HL-60 (cell line): ENCODE measurements at regions not wholly inside any gene's neighbourhood (a gene's known extent, or its start where the extent isn't known, plus 50 kb on each side); places are given as distances from the start of the nearest gene placed in this dataset.

Experiments used
- DNase-seq, 2 experiments: peaks; one replicate each; pipeline ENCODE4 v3.0.0-alpha.2; 2010 to 2020; ENCODE audit warnings: low read depth in 1 of 2, low spot score in 1 of 2
- H3K27ac ChIP-seq: fragments of 250-450 bp; sonication (Bioruptor Pico); replicated peaks from 2 replicates; pipeline ENCODE4 v1.5.1; 2020; ENCODE audit warnings: mild to moderate bottlenecking, moderate library complexity
- H3K27me3 ChIP-seq: fragments of 250-450 bp; sonication (Bioruptor Pico); 2 replicates; pipeline ENCODE4 v1.5.1; 2021; ENCODE audit warnings: mild to moderate bottlenecking, moderate library complexity; ENCODE audit not compliant: insufficient read depth, poor library complexity, severe bottlenecking
- H3K4me3 ChIP-seq: replicated peaks from 2 replicates; pipeline ENCODE4 v1.5.1; 2011; ENCODE audit warnings: mild to moderate bottlenecking, control low read depth, low read length; ENCODE audit not compliant: insufficient read depth
- GABPA ChIP-seq: IDR thresholded peaks from 2 replicates; pipeline ENCODE4 v1.6.1; 2012; ENCODE audit warnings: low read depth
- POLR2AphosphoS5 ChIP-seq: IDR thresholded peaks from 2 replicates; pipeline ENCODE4 v1.6.1; 2012; ENCODE audit warnings: low read depth
- SPI1 ChIP-seq: IDR thresholded peaks from 2 replicates; pipeline ENCODE4 v1.6.1; 2012; ENCODE audit warnings: low read depth, mild to moderate bottlenecking, borderline replicate concordance
- TF ChIP-seq, protein P1 (sequence below): IDR thresholded peaks from one replicate; pipeline ENCODE4 v1.5.1; 2011; ENCODE audit warnings: low read length, control low read depth, inconsistent platforms; ENCODE audit not compliant: insufficient read depth
- TF ChIP-seq, protein P2 (sequence below): IDR thresholded peaks from 2 replicates; pipeline ENCODE4 v1.6.1; 2012; ENCODE audit warnings: low read depth; ENCODE audit not compliant: insufficient replicate concordance

DNA sequence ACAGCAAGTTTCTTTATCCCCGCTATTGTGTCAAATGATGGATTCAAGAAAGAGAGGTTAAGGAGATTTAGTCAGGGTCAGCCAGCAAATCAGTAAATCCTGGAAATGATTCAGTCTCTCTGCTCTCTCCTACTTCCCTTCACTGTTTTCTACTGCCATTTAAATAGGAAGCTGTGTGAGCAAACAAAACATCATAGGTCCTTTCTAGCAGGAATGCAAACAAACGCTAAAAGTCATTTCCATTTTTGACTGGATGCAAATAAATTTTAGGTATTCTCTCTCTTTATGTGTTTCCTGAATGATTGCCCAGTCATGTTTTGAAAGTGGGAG, 299.4 kb upstream of the RORA start:
- TF ChIP-seq SPI1 (no peak), GABPA (no peak), POLR2AphosphoS5 (no peak)
- TF ChIP-seq, protein P1, sequence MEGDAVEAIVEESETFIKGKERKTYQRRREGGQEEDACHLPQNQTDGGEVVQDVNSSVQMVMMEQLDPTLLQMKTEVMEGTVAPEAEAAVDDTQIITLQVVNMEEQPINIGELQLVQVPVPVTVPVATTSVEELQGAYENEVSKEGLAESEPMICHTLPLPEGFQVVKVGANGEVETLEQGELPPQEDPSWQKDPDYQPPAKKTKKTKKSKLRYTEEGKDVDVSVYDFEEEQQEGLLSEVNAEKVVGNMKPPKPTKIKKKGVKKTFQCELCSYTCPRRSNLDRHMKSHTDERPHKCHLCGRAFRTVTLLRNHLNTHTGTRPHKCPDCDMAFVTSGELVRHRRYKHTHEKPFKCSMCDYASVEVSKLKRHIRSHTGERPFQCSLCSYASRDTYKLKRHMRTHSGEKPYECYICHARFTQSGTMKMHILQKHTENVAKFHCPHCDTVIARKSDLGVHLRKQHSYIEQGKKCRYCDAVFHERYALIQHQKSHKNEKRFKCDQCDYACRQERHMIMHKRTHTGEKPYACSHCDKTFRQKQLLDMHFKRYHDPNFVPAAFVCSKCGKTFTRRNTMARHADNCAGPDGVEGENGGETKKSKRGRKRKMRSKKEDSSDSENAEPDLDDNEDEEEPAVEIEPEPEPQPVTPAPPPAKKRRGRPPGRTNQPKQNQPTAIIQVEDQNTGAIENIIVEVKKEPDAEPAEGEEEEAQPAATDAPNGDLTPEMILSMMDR, result no peak
- TF ChIP-seq, protein P2, sequence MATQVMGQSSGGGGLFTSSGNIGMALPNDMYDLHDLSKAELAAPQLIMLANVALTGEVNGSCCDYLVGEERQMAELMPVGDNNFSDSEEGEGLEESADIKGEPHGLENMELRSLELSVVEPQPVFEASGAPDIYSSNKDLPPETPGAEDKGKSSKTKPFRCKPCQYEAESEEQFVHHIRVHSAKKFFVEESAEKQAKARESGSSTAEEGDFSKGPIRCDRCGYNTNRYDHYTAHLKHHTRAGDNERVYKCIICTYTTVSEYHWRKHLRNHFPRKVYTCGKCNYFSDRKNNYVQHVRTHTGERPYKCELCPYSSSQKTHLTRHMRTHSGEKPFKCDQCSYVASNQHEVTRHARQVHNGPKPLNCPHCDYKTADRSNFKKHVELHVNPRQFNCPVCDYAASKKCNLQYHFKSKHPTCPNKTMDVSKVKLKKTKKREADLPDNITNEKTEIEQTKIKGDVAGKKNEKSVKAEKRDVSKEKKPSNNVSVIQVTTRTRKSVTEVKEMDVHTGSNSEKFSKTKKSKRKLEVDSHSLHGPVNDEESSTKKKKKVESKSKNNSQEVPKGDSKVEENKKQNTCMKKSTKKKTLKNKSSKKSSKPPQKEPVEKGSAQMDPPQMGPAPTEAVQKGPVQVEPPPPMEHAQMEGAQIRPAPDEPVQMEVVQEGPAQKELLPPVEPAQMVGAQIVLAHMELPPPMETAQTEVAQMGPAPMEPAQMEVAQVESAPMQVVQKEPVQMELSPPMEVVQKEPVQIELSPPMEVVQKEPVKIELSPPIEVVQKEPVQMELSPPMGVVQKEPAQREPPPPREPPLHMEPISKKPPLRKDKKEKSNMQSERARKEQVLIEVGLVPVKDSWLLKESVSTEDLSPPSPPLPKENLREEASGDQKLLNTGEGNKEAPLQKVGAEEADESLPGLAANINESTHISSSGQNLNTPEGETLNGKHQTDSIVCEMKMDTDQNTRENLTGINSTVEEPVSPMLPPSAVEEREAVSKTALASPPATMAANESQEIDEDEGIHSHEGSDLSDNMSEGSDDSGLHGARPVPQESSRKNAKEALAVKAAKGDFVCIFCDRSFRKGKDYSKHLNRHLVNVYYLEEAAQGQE, result no peak
- Histone ChIP-seq H3K4me3 (no peak overlapping the region), H3K27ac (no peak overlapping the region), H3K27me3 (no peaks in the 10 kb centered on the region)
- no peak for DNase-seq

DNA sequence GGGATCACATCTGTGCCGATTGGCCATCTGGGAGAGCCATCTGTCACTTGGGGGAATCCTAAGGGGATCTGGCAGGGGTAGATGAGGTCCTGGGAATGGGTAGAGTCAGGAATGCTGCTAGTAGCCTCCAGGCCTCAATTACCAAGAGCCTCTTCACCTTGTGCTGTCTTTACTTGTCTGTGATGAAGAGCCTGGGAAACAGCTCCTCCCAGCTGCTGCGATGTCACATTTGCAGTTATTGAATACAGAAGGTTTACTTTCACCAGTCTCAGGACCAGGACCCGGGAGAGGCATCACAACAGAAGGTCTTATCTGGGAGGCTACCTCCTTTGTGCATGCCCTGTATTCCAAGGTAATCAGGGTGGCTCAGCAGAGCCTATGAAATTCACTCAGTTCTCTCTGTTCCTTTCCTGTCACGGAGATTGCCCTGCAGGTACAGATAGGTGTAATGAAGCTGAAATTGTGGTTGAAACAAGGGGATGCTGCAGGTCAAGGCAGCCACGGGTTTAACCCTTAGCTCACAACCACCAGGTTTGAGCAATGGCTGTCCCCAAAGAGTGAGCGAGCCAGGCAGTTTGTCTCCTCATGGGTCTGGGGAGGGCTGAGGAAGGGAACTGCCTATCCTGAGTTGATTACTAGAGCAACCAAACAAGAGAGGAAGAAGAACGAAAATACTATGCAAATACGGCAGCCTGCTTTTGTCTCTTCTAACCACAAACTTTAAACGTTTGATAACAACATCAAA, 298.9 kb upstream of the RORA start:
- Histone ChIP-seq H3K27ac (no peak overlapping the region), H3K4me3 (no peak overlapping the region), H3K27me3 (no peaks in the 10 kb centered on the region)
- DNase-seq, result no peak
- TF ChIP-seq, protein P1, result no peak
- TF ChIP-seq GABPA (no peak), POLR2AphosphoS5 (no peak), SPI1 (no peak)
- TF ChIP-seq, protein P2, result no peak

DNA sequence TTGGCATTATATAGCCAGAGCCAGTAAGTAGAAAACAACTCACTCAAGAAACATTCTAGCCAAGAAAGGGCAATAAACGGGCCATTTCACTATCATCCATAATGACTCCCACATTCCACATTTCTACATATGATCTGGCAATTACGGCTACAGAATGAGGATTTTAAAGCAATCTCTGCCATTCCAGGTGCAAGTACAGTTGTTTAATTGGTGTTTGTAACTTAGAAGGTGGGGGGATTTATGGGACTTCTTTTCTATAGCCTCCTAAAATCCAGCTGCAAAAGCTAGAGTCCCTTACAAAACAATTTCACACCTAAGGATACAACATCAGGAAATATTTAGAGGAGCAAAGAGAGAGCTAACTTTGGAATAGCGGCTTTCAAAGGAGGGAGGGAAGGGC, 295.4 kb upstream of the RORA start:
- Histone ChIP-seq H3K27me3 (no peaks in the 10 kb centered on the region), H3K27ac (no peak overlapping the region), H3K4me3 (no peak overlapping the region)
- DNase-seq, result no peak
- TF ChIP-seq GABPA, result no peak
- TF ChIP-seq, protein P1, result no peak
- TF ChIP-seq POLR2AphosphoS5, result no peak

DNA sequence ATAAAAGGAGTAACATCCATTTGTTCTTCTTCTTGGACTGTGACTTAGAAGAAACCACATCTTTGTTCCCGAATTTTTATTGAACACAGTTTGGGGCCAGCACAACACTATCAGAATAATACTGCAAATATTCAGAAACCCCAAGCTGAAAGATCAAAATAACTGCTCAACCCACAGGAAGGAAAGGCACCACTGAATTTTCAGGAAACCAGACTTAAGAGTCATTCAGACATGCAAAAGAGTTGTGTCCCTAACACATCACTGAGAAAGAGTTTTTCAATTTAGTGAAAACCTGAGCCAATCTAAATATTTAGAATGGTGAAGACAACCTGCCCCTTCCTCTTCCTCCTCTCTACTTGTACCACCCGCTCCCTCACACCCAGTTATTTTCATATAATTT, 295.0 kb upstream of the RORA start:
- TF ChIP-seq GABPA (no peak), POLR2AphosphoS5 (no peak), SPI1 (no peak)
- TF ChIP-seq, protein P1, result no peak
- TF ChIP-seq, protein P2, result no peak
- no peak for DNase-seq
- Histone ChIP-seq H3K4me3 (no peak overlapping the region), H3K27ac (no peak overlapping the region), H3K27me3 (no peaks in the 10 kb centered on the region)
